IMR-90 (cell line): ENCODE measurements at regions not wholly inside any gene's neighbourhood (a gene's known extent, or its start where the extent isn't known, plus 50 kb on each side); places are given as distances from the start of the nearest gene placed in this dataset.

ENCODE experiments used
- ATAC-seq: fragments of 200-7000 bp; cut with Tn5 transposase; 2 replicates; pipeline ENCODE4 v1.9.1; 2020; ENCODE audit warnings: low read depth, mild to moderate bottlenecking, moderate library complexity
- BruUV-seq: library from RNA; stranded (reverse); fragments of 400-500 nt; replicated peaks from 2 replicates; lab custom pipeline; 2021; lab: Mats Ljungman, UMichigan
- CTCF ChIA-PET: fragments of 300-600 bp; formaldehyde crosslinking; extraction: SDS; loops from one replicate; lab custom pipeline; 2021; ENCODE audit warnings: antibody characterized with exemption; lab: Yijun Ruan, JAX
- POLR2A ChIA-PET: fragments of 300-600 bp; sonication (Branson Sonifier 250); formaldehyde crosslinking; loops from one replicate; lab custom pipeline; 2022; ENCODE audit warnings: antibody characterized with exemption; ENCODE audit not compliant: unreplicated experiment; lab: Charles Lee
- DNase-seq: peaks from one replicate; pipeline ENCODE4 v3.0.0; 2013
- H2AFZ ChIP-seq: replicated peaks from 2 replicates; pipeline ENCODE3; 2013; ENCODE audit warnings: low read length, mild to moderate bottlenecking; ENCODE audit not compliant: poor library complexity
- H2AK5ac ChIP-seq: 2 replicates; pipeline ENCODE4 v1.6.1; 2013; ENCODE audit warnings: low read depth, low read length, inconsistent platforms
- H2AK9ac ChIP-seq: replicated peaks from 2 replicates; pipeline ENCODE3; 2013; ENCODE audit warnings: mild to moderate bottlenecking, low read depth, low read length, moderate library complexity; ENCODE audit not compliant: poor library complexity
- H2BK120ac ChIP-seq: 2 replicates; pipeline ENCODE4 v1.6.1; 2013; ENCODE audit warnings: low read depth, low read length, inconsistent platforms
- H2BK15ac ChIP-seq: 3 replicates; pipeline ENCODE4 v1.6.1; 2013; ENCODE audit warnings: low read depth, low read length, inconsistent platforms
- H2BK20ac ChIP-seq: 2 replicates; pipeline ENCODE4 v1.6.1; 2013; ENCODE audit warnings: low read depth, mild to moderate bottlenecking, inconsistent platforms, low read length, moderate library complexity
- H2BK5ac ChIP-seq: 2 replicates; pipeline ENCODE4 v1.6.1; 2013; ENCODE audit warnings: mild to moderate bottlenecking, low read depth, low read length, inconsistent platforms; ENCODE audit not compliant: poor library complexity, severe bottlenecking
- H3K14ac ChIP-seq: replicated peaks from 2 replicates; pipeline ENCODE4 v1.6.1; 2013; ENCODE audit warnings: low read depth, low read length, inconsistent platforms
- H3K18ac ChIP-seq: 2 replicates; pipeline ENCODE4 v1.6.1; 2013; ENCODE audit warnings: low read depth, low read length, control low read depth
- H3K23ac ChIP-seq: 2 replicates; pipeline ENCODE4 v1.6.1; 2013; ENCODE audit warnings: low read depth, low read length, inconsistent platforms
- H3K27ac ChIP-seq: 2 replicates; pipeline ENCODE4 v1.5.1; 2013; ENCODE audit warnings: mild to moderate bottlenecking, control low read depth, low read length; ENCODE audit not compliant: insufficient read depth
- H3K27me3 ChIP-seq: 2 replicates; pipeline ENCODE4 v1.6.1; 2013; ENCODE audit warnings: low read length; ENCODE audit not compliant: control insufficient read depth, insufficient read depth
- H3K36me3 ChIP-seq: 2 replicates; pipeline ENCODE4 v1.6.1; 2013; ENCODE audit warnings: low read length, mixed read lengths; ENCODE audit not compliant: control insufficient read depth, insufficient read depth
- H3K4ac ChIP-seq: 2 replicates; pipeline ENCODE4 v1.6.1; 2013; ENCODE audit warnings: low read depth, low read length, inconsistent platforms
- H3K4me1 ChIP-seq: 2 replicates; pipeline ENCODE4 v1.6.1; 2013; ENCODE audit warnings: low read length, mixed read lengths; ENCODE audit not compliant: control insufficient read depth, insufficient read depth
- H3K4me2 ChIP-seq: 2 replicates; pipeline ENCODE4 v1.6.1; 2013; ENCODE audit warnings: low read depth, mild to moderate bottlenecking, control low read depth, low read length, moderate library complexity
- H3K4me3 ChIP-seq: 2 replicates; pipeline ENCODE4 v1.5.1; 2013; ENCODE audit warnings: low read depth, mild to moderate bottlenecking, control low read depth, low read length, moderate library complexity; ENCODE audit not compliant: insufficient read depth
- H3K56ac ChIP-seq: 2 replicates; pipeline ENCODE4 v1.6.1; 2013; ENCODE audit warnings: low read length, inconsistent platforms; ENCODE audit not compliant: insufficient read depth; ENCODE audit errors: extremely low read depth
- H3K79me1 ChIP-seq, 2 experiments: 2 replicates each; pipeline ENCODE4 v1.6.1; 2013; ENCODE audit warnings: low read length in 2 of 2, inconsistent platforms in 1 of 2, low read depth in 1 of 2
- H3K9ac ChIP-seq: 2 replicates; pipeline ENCODE4 v1.6.1; 2013; ENCODE audit warnings: low read depth, low read length, control low read depth
- H3K9me1 ChIP-seq: 2 replicates; pipeline ENCODE4 v1.6.1; 2013; ENCODE audit warnings: low read length, inconsistent platforms; ENCODE audit not compliant: insufficient read depth
- H3K9me3 ChIP-seq: 2 replicates; pipeline ENCODE4 v1.6.1; 2013; ENCODE audit warnings: low read length; ENCODE audit not compliant: control insufficient read depth, insufficient read depth
- H4K20me1 ChIP-seq: 2 replicates; pipeline ENCODE4 v1.6.1; 2013; ENCODE audit warnings: low read length, inconsistent platforms; ENCODE audit not compliant: insufficient read depth
- H4K5ac ChIP-seq: 2 replicates; pipeline ENCODE4 v1.6.1; 2013; ENCODE audit warnings: mild to moderate bottlenecking, low read depth, low read length, control low read depth
- H4K8ac ChIP-seq, 2 experiments: 2 replicates each; pipeline ENCODE4 v1.6.1; 2013; ENCODE audit warnings: low read depth in 2 of 2, low read length in 2 of 2, control low read depth in 1 of 2, inconsistent platforms in 1 of 2
- H4K91ac ChIP-seq: 2 replicates; pipeline ENCODE4 v1.6.1; 2013; ENCODE audit warnings: low read depth, low read length, inconsistent platforms; ENCODE audit not compliant: insufficient read depth
- BHLHE40 ChIP-seq: fragments of 150-350 bp; IDR thresholded peaks from 2 replicates; pipeline ENCODE4 v1.6.1; 2016; ENCODE audit warnings: mild to moderate bottlenecking, low read depth, low read length
- CEBPB ChIP-seq: IDR thresholded peaks from 2 replicates; pipeline ENCODE4 v1.6.1; 2012; ENCODE audit warnings: low read depth, low read length, improper control_type of control experiment
- CHD1 ChIP-seq: IDR thresholded peaks from 2 replicates; pipeline ENCODE4 v1.6.1; 2012; ENCODE audit warnings: low read depth, low read length, improper control_type of control experiment
- FOS ChIP-seq: fragments of 150-350 bp; IDR thresholded peaks from 2 replicates; pipeline ENCODE4 v1.6.1; 2016; ENCODE audit warnings: low read depth, low read length
- MAFK ChIP-seq: IDR thresholded peaks from 2 replicates; pipeline ENCODE4 v1.6.1; 2012; ENCODE audit warnings: low read depth, low read length, improper control_type of control experiment
- MAZ ChIP-seq: IDR thresholded peaks from 2 replicates; pipeline ENCODE4 v1.6.1; 2012; ENCODE audit warnings: low read depth, mild to moderate bottlenecking, low read length, improper control_type of control experiment, moderate library complexity, borderline replicate concordance
- MXI1 ChIP-seq: IDR thresholded peaks from 2 replicates; pipeline ENCODE4 v1.6.1; 2012; ENCODE audit warnings: low read depth, mild to moderate bottlenecking, low read length, moderate library complexity, borderline replicate concordance
- NFE2L2 ChIP-seq: fragments of 150-350 bp; IDR thresholded peaks from 2 replicates; pipeline ENCODE4 v1.6.1; 2016; ENCODE audit warnings: low read depth, mild to moderate bottlenecking, low read length
- POLR2A ChIP-seq: IDR thresholded peaks from 2 replicates; pipeline ENCODE4 v1.6.1; 2012; ENCODE audit warnings: mild to moderate bottlenecking, low read depth, low read length
- RAD21 ChIP-seq: IDR thresholded peaks from 2 replicates; pipeline ENCODE4 v1.6.1; 2012; ENCODE audit warnings: low read length, improper control_type of control experiment
- RCOR1 ChIP-seq: IDR thresholded peaks from 2 replicates; pipeline ENCODE4 v1.6.1; 2012; ENCODE audit warnings: mild to moderate bottlenecking, low read length, improper control_type of control experiment; ENCODE audit not compliant: insufficient replicate concordance
- RFX5 ChIP-seq: IDR thresholded peaks from 2 replicates; pipeline ENCODE4 v1.8.0; 2012; ENCODE audit warnings: low read depth, mild to moderate bottlenecking, low read length, moderate library complexity
- SMC3 ChIP-seq: fragments of 150-350 bp; IDR thresholded peaks from 2 replicates; pipeline ENCODE4 v1.6.1; 2016; ENCODE audit warnings: low read depth, mild to moderate bottlenecking, antibody characterized with exemption, low read length, moderate library complexity
- USF2 ChIP-seq: fragments of 150-350 bp; IDR thresholded peaks from 2 replicates; pipeline ENCODE4 v1.6.1; 2017; ENCODE audit warnings: mild to moderate bottlenecking, antibody characterized with exemption, low read length, low read depth
- WGBS, 2 experiments: methylation state at CpG; one replicate each; pipeline versions ENCODE4 v1.1.5 to v1.1.7; 2013; ENCODE audit warnings: missing lambda C conversion rate in 2 of 2; ENCODE audit not compliant: insufficient read length in 1 of 2; ENCODE audit errors: extremely low coverage in 2 of 2; 5-methylcytosine and 5-hydroxymethylcytosine counted together
- dilution Hi-C: fragments of 300-500 bp; cut with HindIII; formaldehyde crosslinking; loops from one replicate; pipeline ENCODE4 v1.14.3; 2018; ENCODE audit warnings: low sequenced_read_pairs; ENCODE audit not compliant: unreplicated experiment
- in situ Hi-C: fragments of 300-500 bp; cut with MboI; formaldehyde crosslinking; loops from 3 replicates; pipeline ENCODE4 v1.14.3; 2019; ENCODE audit warnings: low sequenced_read_pairs, inconsistent platforms, mixed read lengths
- intact Hi-C: fragments of 100-400 bp; cut with micrococcal nuclease; formaldehyde crosslinking; loops from 2 replicates; pipeline ENCODE4 v1.10.0; 2022
- TF ChIP-seq, protein P1 (sequence below): fragments of 150-350 bp; IDR thresholded peaks from 2 replicates; pipeline ENCODE4 v1.6.1; 2016; ENCODE audit warnings: low read depth, mild to moderate bottlenecking, low read length, moderate library complexity, borderline replicate concordance
- TF ChIP-seq, protein P2 (sequence below): conservative IDR thresholded peaks from 2 replicates; pipeline ENCODE4 v1.5.1; 2012; ENCODE audit warnings: mild to moderate bottlenecking, low read depth, low read length, improper control_type of control experiment

- no TSS peak for BruUV-seq
- Histone ChIP-seq H3K4me1 (no peaks in the 10 kb centered on the region), H4K5ac (no peak overlapping the region), H3K79me1 (no peaks in the 10 kb centered on the region), H3K4me3 (no peak overlapping the region), H3K36me3 (no peaks in the 10 kb centered on the region), H2AFZ (no peak overlapping the region), H3K23ac (no peak overlapping the region), H3K14ac (no peak overlapping the region), H2AK5ac (no peak overlapping the region), H4K91ac (no peak overlapping the region), H3K56ac (no peak overlapping the region), H3K9ac (no peak overlapping the region), H4K8ac (no peak overlapping the region), H3K18ac (no peak overlapping the region), H2BK120ac (no peak overlapping the region), H2BK20ac (no peak overlapping the region), H3K9me1 (no peaks in the 10 kb centered on the region), H3K4ac (no peak overlapping the region), H3K27ac (no peak overlapping the region), H2BK5ac (no peak overlapping the region), H3K9me3 (0 out of 2 replicates have a peak, but pooled peaks cover 2% of the 10 kb centered on the region), H2AK9ac (no peak overlapping the region), H4K20me1 (no peaks in the 10 kb centered on the region), H2BK15ac (no peak overlapping the region), H3K27me3 (peaks cover 2% of the 10 kb centered on the region; the same call in 1 of the 2 replicates), H3K4me2 (no peak overlapping the region)
- TF ChIP-seq FOS (no peak), RFX5 (no peak), MAFK (no peak), RAD21 (no peak), MXI1 (no peak), BHLHE40 (no peak), MAZ (no peak), POLR2A (no peak), SMC3 (no peak), USF2 (no peak), NFE2L2 (no peak), RCOR1 (no peak), CEBPB (no peak), CHD1 (no peak)
- TF ChIP-seq, protein P1, sequence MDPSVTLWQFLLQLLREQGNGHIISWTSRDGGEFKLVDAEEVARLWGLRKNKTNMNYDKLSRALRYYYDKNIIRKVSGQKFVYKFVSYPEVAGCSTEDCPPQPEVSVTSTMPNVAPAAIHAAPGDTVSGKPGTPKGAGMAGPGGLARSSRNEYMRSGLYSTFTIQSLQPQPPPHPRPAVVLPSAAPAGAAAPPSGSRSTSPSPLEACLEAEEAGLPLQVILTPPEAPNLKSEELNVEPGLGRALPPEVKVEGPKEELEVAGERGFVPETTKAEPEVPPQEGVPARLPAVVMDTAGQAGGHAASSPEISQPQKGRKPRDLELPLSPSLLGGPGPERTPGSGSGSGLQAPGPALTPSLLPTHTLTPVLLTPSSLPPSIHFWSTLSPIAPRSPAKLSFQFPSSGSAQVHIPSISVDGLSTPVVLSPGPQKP = no peak
- TF ChIP-seq, protein P2, sequence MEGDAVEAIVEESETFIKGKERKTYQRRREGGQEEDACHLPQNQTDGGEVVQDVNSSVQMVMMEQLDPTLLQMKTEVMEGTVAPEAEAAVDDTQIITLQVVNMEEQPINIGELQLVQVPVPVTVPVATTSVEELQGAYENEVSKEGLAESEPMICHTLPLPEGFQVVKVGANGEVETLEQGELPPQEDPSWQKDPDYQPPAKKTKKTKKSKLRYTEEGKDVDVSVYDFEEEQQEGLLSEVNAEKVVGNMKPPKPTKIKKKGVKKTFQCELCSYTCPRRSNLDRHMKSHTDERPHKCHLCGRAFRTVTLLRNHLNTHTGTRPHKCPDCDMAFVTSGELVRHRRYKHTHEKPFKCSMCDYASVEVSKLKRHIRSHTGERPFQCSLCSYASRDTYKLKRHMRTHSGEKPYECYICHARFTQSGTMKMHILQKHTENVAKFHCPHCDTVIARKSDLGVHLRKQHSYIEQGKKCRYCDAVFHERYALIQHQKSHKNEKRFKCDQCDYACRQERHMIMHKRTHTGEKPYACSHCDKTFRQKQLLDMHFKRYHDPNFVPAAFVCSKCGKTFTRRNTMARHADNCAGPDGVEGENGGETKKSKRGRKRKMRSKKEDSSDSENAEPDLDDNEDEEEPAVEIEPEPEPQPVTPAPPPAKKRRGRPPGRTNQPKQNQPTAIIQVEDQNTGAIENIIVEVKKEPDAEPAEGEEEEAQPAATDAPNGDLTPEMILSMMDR = no peak
- dilution Hi-C loops = no loop called here
- no CpG with 5 or more reads among the region's 5 CpGs for WGBS, 2 experiments
- no peak for DNase-seq
- ChIA-PET POLR2A (no interaction called here), CTCF (no interaction called here)
- intact Hi-C loops = no loop called here
- in situ Hi-C loops = no loop called here
- no peak for ATAC-seq
Observed at GRCh38 chr10:7075110-7075509, 335.7 kb downstream of the SFMBT2 start.
